ENCODE measurements at regions not wholly inside any gene's neighbourhood (a gene's known extent, or its start where the extent isn't known, plus 50 kb on each side); places are given as distances from the start of the nearest gene placed in this dataset.

DNA sequence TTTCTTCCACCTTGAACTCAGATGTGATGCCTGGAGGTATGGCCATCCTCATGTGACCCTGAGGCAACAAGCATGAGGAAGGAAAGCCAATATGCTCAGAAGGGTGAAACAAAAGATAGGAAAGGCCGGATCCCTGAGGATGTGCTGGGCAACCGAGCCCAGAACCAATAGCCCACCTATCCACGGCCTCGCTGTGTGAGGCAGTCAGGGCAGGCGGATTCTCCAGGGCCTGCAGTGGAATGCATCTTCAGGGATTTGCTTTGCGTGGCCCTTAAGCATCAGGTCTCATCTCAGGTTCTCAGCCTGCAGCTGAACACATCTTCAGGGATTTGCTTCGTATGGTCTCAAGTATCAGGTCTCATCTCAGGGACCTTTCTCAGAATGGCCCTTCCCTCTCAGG is 139.8 kb downstream of the ANKRD60 start:
- ATAC-seq, result no peak
- Mint-ChIP-seq H3K4me3 (no peak overlapping the region), H3K36me3 (ENCODE audit: low read depth) (no peaks in the 10 kb centered on the region), H3K27me3 (ENCODE audit: insufficient read depth, low read depth, poor library complexity) (peaks cover 5% of the 10 kb centered on the region), H3K9me3 (peaks cover 2% of the 10 kb centered on the region; the same call in 1 of the 3 replicates), H3K27ac (no peak overlapping the region), H3K4me1 (no peaks in the 10 kb centered on the region)
- no peak for TF ChIP-seq CREB1 (CRISPR knock-in tag; IDR thresholded peaks at IDR 0.05; ENCODE audit: low read depth)
- Histone ChIP-seq H3K4me3 (no peak overlapping the region), H3K79me2 (replicated peaks; ENCODE audit: insufficient read depth) (no peaks in the 10 kb centered on the region), H3K4me1 (ENCODE audit: insufficient read depth) (no peaks in the 10 kb centered on the region), H3K27me3 (ENCODE audit: insufficient read depth) (no peaks in the 10 kb centered on the region), H4K20me1 (replicated peaks; ENCODE audit: insufficient read depth) (no peaks in the 10 kb centered on the region), H2AFZ (no peak overlapping the region), H3K9me2 (ENCODE audit: insufficient read depth) (no peaks in the 10 kb centered on the region), H3F3A (replicated peaks; ENCODE audit: low read depth) (no peaks in the 10 kb centered on the region), H3K27ac (ENCODE audit: low read depth) (no peak overlapping the region), H3K36me3 (ENCODE audit: insufficient read depth) (no peaks in the 10 kb centered on the region), H3K4me2 (no peak overlapping the region)
- DNase-seq (ENCODE audit: low spot score), result no peak

DNA sequence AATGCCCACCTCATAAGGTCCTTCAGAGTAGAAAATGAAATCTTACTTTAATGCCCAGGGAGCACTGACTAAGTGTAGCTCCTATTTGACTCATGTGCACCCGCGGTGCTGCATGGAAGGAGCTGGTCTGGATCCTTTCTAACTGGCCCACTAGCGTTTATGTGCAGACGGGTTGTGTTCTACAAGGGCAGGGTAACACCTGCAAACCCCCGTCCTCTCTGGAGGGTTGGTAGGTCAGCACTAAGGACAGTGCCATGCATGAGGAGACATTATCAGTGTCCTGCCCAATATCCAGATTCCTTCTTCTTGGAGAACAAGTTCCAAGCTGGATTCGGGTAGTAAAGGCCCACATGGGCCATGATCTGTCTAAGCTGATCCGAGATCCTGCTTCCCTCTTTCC is 140.3 kb downstream of the ANKRD60 start:
- Histone ChIP-seq H3K4me1 (ENCODE audit: insufficient read depth) (no peaks in the 10 kb centered on the region), H2AFZ (no peak overlapping the region), H4K20me1 (replicated peaks; ENCODE audit: insufficient read depth) (no peaks in the 10 kb centered on the region), H3K27me3 (ENCODE audit: insufficient read depth) (no peaks in the 10 kb centered on the region), H3K27ac (ENCODE audit: low read depth) (no peak overlapping the region), H3K36me3 (ENCODE audit: insufficient read depth) (no peaks in the 10 kb centered on the region), H3K4me2 (no peak overlapping the region), H3K9me2 (ENCODE audit: insufficient read depth) (no peaks in the 10 kb centered on the region), H3F3A (replicated peaks; ENCODE audit: low read depth) (no peaks in the 10 kb centered on the region), H3K79me2 (replicated peaks; ENCODE audit: insufficient read depth) (no peaks in the 10 kb centered on the region), H3K4me3 (no peak overlapping the region)
- no peaks in the 10 kb centered on the region for H3K4me1 Mint-ChIP-seq
- ATAC-seq (no peak), DNase-seq (ENCODE audit: low spot score) (no peak)
- H3K36me3 Mint-ChIP-seq (ENCODE audit: low read depth), result no peaks in the 10 kb centered on the region
- H3K27me3 Mint-ChIP-seq (ENCODE audit: insufficient read depth, low read depth, poor library complexity), result peaks cover 5% of the 10 kb centered on the region
- no peak overlapping the region for H3K4me3 Mint-ChIP-seq
- peaks cover 2% of the 10 kb centered on the region; the same call in 1 of the 3 replicates for H3K9me3 Mint-ChIP-seq
- TF ChIP-seq, protein P1, sequence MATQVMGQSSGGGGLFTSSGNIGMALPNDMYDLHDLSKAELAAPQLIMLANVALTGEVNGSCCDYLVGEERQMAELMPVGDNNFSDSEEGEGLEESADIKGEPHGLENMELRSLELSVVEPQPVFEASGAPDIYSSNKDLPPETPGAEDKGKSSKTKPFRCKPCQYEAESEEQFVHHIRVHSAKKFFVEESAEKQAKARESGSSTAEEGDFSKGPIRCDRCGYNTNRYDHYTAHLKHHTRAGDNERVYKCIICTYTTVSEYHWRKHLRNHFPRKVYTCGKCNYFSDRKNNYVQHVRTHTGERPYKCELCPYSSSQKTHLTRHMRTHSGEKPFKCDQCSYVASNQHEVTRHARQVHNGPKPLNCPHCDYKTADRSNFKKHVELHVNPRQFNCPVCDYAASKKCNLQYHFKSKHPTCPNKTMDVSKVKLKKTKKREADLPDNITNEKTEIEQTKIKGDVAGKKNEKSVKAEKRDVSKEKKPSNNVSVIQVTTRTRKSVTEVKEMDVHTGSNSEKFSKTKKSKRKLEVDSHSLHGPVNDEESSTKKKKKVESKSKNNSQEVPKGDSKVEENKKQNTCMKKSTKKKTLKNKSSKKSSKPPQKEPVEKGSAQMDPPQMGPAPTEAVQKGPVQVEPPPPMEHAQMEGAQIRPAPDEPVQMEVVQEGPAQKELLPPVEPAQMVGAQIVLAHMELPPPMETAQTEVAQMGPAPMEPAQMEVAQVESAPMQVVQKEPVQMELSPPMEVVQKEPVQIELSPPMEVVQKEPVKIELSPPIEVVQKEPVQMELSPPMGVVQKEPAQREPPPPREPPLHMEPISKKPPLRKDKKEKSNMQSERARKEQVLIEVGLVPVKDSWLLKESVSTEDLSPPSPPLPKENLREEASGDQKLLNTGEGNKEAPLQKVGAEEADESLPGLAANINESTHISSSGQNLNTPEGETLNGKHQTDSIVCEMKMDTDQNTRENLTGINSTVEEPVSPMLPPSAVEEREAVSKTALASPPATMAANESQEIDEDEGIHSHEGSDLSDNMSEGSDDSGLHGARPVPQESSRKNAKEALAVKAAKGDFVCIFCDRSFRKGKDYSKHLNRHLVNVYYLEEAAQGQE (IDR thresholded peaks at IDR 0.05; ENCODE audit: unreplicated experiment), result peak; percentile 51
- TF ChIP-seq CREB1 (CRISPR knock-in tag; IDR thresholded peaks at IDR 0.05; ENCODE audit: low read depth), result no peak
- no peak overlapping the region for H3K27ac Mint-ChIP-seq

DNA sequence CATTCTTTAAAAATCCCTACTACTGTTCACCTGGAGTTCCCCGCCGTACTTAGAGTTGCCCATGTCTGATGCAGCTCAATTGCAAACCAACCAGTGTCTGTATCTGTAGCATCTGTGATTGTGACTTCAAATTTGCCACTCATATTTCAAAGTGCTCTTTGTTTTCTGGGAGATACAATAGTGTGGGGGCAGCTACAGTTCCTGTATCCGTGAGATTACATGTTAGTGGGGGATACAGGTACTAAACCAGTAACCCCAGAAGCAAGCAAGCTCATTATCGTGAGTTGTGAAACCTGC is 140.9 kb downstream of the ANKRD60 start:
- Mint-ChIP-seq H3K4me3 (no peak overlapping the region), H3K27me3 (ENCODE audit: insufficient read depth, low read depth, poor library complexity) (peaks cover 5% of the 10 kb centered on the region), H3K27ac (no peak overlapping the region), H3K9me3 (peaks cover 2% of the 10 kb centered on the region; the same call in 1 of the 3 replicates), H3K36me3 (ENCODE audit: low read depth) (no peaks in the 10 kb centered on the region), H3K4me1 (no peaks in the 10 kb centered on the region)
- Histone ChIP-seq H3F3A (replicated peaks; ENCODE audit: low read depth) (no peaks in the 10 kb centered on the region), H3K4me3 (no peak overlapping the region), H4K20me1 (replicated peaks; ENCODE audit: insufficient read depth) (no peaks in the 10 kb centered on the region), H3K4me1 (ENCODE audit: insufficient read depth) (no peaks in the 10 kb centered on the region), H3K4me2 (no peak overlapping the region), H3K9me2 (ENCODE audit: insufficient read depth) (no peaks in the 10 kb centered on the region), H3K79me2 (replicated peaks; ENCODE audit: insufficient read depth) (no peaks in the 10 kb centered on the region), H2AFZ (no peak overlapping the region), H3K27ac (ENCODE audit: low read depth) (no peak overlapping the region), H3K27me3 (ENCODE audit: insufficient read depth) (no peaks in the 10 kb centered on the region), H3K36me3 (ENCODE audit: insufficient read depth) (no peaks in the 10 kb centered on the region)
- ATAC-seq (no peak), DNase-seq (ENCODE audit: low spot score) (no peak)
- TF ChIP-seq CREB1 (CRISPR knock-in tag; IDR thresholded peaks at IDR 0.05; ENCODE audit: low read depth), result no peak
- TF ChIP-seq, protein P2, sequence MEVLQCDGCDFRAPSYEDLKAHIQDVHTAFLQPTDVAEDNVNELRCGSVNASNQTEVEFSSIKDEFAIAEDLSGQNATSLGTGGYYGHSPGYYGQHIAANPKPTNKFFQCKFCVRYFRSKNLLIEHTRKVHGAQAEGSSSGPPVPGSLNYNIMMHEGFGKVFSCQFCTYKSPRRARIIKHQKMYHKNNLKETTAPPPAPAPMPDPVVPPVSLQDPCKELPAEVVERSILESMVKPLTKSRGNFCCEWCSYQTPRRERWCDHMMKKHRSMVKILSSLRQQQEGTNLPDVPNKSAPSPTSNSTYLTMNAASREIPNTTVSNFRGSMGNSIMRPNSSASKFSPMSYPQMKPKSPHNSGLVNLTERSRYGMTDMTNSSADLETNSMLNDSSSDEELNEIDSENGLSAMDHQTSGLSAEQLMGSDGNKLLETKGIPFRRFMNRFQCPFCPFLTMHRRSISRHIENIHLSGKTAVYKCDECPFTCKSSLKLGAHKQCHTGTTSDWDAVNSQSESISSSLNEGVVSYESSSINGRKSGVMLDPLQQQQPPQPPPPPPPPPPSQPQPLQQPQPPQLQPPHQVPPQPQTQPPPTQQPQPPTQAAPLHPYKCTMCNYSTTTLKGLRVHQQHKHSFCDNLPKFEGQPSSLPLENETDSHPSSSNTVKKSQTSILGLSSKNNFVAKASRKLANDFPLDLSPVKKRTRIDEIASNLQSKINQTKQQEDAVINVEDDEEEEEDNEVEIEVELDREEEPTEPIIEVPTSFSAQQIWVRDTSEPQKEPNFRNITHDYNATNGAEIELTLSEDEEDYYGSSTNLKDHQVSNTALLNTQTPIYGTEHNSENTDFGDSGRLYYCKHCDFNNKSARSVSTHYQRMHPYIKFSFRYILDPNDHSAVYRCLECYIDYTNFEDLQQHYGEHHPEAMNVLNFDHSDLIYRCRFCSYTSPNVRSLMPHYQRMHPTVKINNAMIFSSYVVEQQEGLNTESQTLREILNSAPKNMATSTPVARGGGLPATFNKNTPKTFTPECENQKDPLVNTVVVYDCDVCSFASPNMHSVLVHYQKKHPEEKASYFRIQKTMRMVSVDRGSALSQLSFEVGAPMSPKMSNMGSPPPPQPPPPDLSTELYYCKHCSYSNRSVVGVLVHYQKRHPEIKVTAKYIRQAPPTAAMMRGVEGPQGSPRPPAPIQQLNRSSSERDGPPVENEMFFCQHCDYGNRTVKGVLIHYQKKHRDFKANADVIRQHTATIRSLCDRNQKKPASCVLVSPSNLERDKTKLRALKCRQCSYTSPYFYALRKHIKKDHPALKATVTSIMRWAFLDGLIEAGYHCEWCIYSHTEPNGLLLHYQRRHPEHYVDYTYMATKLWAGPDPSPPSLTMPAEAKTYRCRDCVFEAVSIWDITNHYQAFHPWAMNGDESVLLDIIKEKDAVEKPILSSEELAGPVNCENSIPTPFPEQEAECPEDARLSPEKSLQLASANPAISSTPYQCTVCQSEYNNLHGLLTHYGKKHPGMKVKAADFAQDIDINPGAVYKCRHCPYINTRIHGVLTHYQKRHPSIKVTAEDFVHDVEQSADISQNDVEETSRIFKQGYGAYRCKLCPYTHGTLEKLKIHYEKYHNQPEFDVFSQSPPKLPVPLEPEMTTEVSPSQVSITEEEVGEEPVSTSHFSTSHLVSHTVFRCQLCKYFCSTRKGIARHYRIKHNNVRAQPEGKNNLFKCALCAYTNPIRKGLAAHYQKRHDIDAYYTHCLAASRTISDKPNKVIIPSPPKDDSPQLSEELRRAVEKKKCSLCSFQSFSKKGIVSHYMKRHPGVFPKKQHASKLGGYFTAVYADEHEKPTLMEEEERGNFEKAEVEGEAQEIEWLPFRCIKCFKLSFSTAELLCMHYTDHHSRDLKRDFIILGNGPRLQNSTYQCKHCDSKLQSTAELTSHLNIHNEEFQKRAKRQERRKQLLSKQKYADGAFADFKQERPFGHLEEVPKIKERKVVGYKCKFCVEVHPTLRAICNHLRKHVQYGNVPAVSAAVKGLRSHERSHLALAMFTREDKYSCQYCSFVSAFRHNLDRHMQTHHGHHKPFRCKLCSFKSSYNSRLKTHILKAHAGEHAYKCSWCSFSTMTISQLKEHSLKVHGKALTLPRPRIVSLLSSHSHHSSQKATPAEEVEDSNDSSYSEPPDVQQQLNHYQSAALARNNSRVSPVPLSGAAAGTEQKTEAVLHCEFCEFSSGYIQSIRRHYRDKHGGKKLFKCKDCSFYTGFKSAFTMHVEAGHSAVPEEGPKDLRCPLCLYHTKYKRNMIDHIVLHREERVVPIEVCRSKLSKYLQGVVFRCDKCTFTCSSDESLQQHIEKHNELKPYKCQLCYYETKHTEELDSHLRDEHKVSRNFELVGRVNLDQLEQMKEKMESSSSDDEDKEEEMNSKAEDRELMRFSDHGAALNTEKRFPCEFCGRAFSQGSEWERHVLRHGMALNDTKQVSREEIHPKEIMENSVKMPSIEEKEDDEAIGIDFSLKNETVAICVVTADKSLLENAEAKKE (CRISPR knock-in tag; IDR thresholded peaks at IDR 0.05), result no peak
- TF ChIP-seq EZH2 (IDR thresholded peaks at IDR 0.05; ENCODE audit: low read depth, unreplicated experiment), result no peak
- no peak for TF ChIP-seq ZNF114 (CRISPR knock-in tag; IDR thresholded peaks at IDR 0.05)
